Head of caudate nucleus (tissue), 42 donors: ENCODE measurements at regions not wholly inside any gene's neighbourhood (a gene's known extent, or its start where the extent isn't known, plus 50 kb on each side); places are given as distances from the start of the nearest gene placed in this dataset.
"Not testable (repeated sequence)": the region's sequence is repeated elsewhere in the genome, so short reads cannot be mapped to it uniquely, and the experiment has no call there.

Experiments used
- DNase-seq, 42 donors: peaks; one replicate each; pipeline versions ENCODE4 v3.0.0 to v3.0.0-alpha.2; 2020 to 2021; ENCODE audit warnings: mixed read lengths in 7 of 42
- intact Hi-C: fragments of 100-400 bp; cut with DNase I; formaldehyde crosslinking; loops from one replicate; pipeline ENCODE4 v1.15.0; 2022

- no peak for DNase-seq
- intact Hi-C loops: no loop called here
Observed at GRCh38 chr10:30560326-30560725, 69.2 kb downstream of the LYZL2 start.

GRCh38 chr10:30559180-30559579 lies 70.4 kb downstream of the LYZL2 start:
- intact Hi-C loops: no loop called here
- DNase-seq: no peak

DNA sequence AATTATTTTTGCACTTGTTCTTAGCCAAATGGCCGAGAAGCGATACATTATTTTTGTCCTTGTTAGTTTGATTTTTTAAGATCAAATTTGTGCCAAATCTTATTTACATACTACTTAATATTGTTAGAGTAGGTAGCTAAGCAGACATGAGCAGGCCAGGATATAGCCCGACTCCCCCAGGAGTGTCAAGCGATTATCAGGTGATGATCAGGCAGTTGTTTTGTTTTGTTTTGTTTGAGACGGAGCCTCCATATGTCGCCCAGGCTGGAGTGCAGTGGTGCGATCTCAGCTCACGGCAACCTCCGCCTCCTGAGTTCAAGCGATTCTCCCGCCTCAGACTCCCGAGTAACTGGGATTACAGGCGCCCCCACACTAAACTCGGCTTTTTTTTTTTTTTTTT lies 71.1 kb downstream of the LYZL2 start:
- no peak for DNase-seq
- intact Hi-C loops: no loop called here

GRCh38 chr10:30557884-30558283 lies 71.7 kb downstream of the LYZL2 start:
- DNase-seq: no peak

DNA sequence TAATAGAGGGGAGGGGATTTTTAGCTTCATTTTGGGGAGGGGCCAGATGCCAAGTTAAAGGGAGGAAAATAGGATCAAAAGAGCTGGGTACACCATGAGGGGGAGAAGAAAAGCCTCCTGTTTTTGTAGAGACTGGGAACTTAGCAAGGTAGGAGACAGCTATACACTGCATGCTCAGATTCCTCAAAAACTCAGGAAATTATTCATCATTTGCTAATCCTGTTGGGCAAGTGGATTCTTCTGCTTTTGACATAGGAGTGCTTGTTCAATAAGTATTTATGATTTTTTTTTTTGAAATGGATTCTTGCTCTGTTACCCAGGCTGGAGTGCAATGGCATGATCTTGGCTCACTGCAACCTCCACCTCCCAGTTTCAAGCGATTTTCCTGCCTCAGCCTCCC lies 73.4 kb downstream of the LYZL2 start:
- DNase-seq: no peak
- intact Hi-C loops: no loop called here

More at GRCh38 chr10:30557884-30558283, 71.7 kb downstream of the LYZL2 start:
- intact Hi-C loops: no loop called here

DNA sequence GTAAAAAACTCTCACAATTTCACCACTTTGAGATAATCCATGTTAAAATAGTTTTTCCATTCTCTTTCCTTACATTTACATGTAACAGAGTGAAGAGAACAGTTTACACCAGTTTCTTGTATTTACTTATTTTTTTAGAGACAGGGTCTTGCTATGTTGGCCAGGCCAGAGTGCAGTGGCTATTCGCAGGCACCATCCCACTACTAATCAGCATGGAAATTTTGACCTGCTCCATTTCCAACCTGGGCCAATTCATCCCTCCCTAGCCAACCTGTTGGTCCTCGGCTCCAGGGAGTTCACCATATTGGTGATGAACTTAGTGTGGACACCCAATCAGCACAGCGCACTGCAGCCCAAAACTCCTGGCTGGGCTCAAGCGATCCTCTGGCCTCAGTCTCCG lies 74.1 kb downstream of the LYZL2 start:
- no peak for DNase-seq

GRCh38 chr10:30554440-30554825 lies 75.1 kb downstream of the LYZL2 start:
- no peak for DNase-seq
- intact Hi-C loops: no loop called here

More for the DNA sequence above, 74.1 kb downstream of the LYZL2 start:
- intact Hi-C loops: no loop called here

DNA sequence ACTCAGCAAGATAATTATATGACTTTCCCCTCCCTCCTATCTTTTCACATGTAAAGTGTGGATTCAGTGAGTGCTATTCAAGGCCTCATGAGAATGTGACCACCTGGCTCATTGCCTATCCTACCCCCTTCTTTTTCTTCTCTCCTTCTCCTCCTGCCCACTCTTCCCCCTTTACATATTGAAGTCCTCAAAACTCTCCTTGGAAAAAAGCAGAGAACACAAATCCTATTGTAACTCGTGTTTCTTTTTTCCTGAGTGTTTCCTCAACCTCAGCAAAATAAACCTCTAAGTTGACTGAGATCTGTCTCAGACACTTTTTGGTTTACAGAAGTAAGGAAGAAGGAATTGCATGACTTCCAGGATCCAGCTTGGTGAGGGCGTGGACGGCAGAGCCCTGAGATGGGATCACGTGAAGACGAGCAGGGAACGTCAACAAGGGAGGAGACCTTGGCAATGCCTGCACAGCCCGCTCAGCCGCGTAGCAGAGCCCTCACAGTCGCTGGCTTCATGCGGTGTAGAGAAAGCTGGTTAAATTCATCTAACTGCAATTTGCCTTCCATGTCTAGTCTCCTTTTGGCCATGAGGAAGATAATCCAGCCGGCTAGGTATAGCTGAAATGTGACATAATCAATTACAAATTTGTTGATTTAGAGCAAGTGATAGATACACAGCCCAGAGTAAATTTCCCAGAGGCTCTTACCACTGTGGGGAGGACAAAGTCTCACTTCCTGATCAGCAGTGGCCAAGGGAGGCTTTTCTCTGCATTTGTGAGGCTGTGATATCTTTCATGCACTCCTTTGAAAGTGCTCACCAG lies 75.7 kb downstream of the LYZL2 start:
- peak in 27 of 42 donors; percentile 4 to 52 (median 26) for DNase-seq
- intact Hi-C loops: no loop called here

DNA sequence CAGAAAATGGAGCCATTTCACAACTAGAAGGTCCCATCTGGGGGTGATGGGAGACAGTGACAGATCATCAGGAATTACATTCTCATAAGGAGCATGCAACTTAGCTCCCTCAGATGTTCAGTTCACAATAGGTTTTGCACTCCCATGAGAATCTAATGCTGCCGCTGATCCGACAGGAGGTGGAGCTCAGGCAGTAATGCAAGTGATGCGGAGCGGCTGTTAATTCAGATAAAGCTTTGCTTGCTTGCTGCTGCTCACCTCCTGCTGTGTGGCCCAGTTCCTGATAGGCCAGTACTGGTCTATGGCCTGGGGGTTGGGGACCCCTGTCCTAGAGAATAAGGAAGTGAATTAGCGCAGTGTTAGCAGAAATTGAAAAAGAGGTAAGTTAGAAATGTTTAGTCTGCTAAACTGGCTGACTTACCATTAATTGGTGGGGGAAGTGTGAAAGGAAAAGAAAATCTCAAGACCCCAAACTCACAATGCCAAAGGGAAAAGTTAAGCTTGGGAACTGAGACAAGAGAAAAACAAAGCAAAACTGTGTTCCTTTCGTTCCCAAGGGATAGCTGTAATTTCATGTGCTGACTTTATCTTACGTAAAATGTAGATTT lies 76.4 kb downstream of the LYZL2 start:
- DNase-seq: peak in 12 of 42 donors; percentile 9 to 60 (median 18)
- intact Hi-C loops: no loop called here

DNA sequence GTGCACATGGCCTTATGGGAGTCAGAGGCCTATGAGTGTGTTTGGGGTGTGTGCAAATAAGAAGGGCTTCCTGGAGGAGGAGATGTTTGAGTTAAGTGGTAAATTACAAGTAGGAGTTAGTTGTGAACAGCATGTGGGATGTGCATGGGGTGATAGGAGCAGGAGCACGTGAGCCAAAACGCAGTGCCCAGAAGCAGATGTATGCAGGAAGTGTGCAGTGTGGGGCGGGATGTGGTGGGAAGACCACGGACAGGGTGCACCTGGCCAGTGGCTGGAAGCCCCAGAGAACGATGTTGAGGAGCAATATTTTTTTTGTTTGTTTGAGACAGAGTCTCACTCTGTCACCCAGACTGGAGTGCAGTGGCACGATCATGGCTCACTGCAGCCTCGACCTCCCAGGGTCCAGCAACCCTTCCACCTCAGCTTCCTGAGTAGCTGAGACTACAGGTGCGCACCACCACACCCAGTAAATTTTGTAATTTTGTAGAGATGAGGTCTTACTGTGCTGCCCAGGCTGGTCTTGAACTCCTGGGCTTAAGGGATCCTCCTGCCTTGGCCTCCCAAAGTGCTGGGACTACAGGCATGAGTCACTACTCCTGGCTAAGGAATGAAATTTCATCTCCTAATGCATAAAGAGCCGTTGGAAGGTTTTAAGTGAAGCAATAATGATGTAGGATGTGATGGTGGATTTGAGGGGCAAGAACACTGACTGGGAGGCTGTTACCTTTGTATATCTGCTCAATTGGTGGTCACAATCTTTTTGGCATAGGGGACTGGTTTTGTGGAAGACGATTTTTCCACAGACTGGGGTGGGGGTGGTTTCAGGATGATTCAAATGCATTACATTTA lies 78.4 kb downstream of the LYZL2 start:
- intact Hi-C loops: no loop called here
- no peak for DNase-seq

GRCh38 chr10:30549134-30549687 lies 80.3 kb downstream of the LYZL2 start:
- DNase-seq, intact Hi-C loops: not testable (repeated sequence)

GRCh38 chr10:30546511-30546910 lies 83.0 kb downstream of the LYZL2 start:
- intact Hi-C loops: no loop called here
- no peak for DNase-seq

- intact Hi-C loops: no loop called here
- no peak for DNase-seq
Observed at GRCh38 chr10:30542895-30543288, 86.7 kb downstream of the LYZL2 start.

GRCh38 chr10:30542001-30542894 lies 87.3 kb downstream of the LYZL2 start:
- intact Hi-C loops: no loop called here
- no peak for DNase-seq

GRCh38 chr10:30540276-30540675 lies 89.3 kb downstream of the LYZL2 start:
- no peak for DNase-seq
- intact Hi-C loops: no loop called here

DNA sequence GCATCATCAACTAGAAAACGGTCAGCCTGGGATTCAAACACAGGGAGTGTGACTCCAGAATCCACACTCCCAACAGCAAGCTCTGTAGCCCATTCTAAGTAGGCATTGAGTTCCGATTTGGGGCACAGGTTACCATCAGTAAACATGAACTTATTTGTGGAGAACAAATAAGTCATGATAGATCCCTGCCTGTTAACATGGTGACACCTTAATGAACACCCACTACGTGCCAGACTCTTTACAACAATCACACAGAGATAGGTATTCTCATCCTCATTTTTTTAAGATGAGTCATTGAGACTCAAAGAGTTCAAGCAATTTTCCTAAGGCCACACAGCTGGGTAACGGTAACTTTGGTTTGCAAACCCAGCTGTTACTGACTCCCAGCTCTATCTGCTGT lies 91.5 kb downstream of the LYZL2 start:
- DNase-seq: no peak

GRCh38 chr10:30537586-30537985 lies 92.0 kb downstream of the LYZL2 start:
- DNase-seq: no peak
- intact Hi-C loops: no loop called here

More for the DNA sequence above, 91.5 kb downstream of the LYZL2 start:
- intact Hi-C loops: no loop called here

DNA sequence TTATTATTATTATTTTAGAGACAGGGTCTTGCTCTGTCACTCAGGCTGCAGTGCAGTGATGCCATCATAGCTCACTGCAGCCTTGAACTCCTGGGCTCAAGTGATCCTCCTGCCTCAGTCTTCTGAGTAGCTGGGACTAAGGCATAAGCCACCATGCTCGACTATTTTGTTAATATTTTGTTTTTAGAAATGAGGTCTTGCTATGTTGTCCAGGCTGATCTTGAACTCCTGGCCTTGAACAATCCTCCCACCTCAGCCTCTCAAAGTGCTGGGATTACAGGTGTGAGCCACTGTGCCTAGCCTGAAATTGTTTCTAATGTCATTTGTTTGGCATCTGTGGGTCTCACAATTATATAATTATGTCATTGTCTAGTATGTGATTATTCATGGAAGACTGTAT lies 92.4 kb downstream of the LYZL2 start:
- DNase-seq, intact Hi-C loops: not testable (repeated sequence)

DNA sequence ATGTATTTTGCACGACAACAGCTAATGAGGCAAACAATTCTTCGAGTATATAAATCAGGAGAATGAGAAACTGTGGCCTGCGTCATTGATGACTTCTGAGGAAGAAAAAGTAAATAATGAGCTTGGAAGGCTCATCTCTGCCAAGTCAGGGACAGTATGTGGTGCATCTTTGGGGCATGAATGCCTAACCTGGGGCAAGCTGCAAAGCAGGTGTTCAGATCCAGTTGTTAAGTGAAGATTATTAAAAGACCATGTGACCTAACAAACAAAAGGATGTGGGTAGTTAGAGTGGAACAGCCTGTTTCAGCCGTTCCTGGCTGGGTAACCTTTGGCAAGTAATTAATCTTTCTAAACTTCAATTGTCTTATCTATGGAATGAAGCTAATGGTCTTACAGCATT lies 93.0 kb downstream of the LYZL2 start:
- intact Hi-C loops: no loop called here
- no peak for DNase-seq
